Mesendoderm (in vitro differentiated cells): ENCODE measurements at regions not wholly inside any gene's neighbourhood (a gene's known extent, or its start where the extent isn't known, plus 50 kb on each side); places are given as distances from the start of the nearest gene placed in this dataset.

ENCODE experiments used
- DNase-seq: peaks from one replicate; pipeline ENCODE4 v3.0.0; 2013
- H2AK5ac ChIP-seq: 2 replicates; pipeline ENCODE4 v1.6.1; 2013; ENCODE audit warnings: low read length, inconsistent platforms
- H2BK120ac ChIP-seq: 2 replicates; pipeline ENCODE4 v1.6.1; 2013; ENCODE audit warnings: low read depth, mild to moderate bottlenecking, low read length, moderate library complexity, mixed read lengths
- H2BK15ac ChIP-seq: replicated peaks from 2 replicates; pipeline ENCODE4 v1.6.1; 2013; ENCODE audit warnings: low read depth, mild to moderate bottlenecking, moderate library complexity
- H2BK5ac ChIP-seq: 2 replicates; pipeline ENCODE4 v1.6.1; 2013; ENCODE audit warnings: low read length, inconsistent platforms
- H3K18ac ChIP-seq: 2 replicates; pipeline ENCODE4 v1.6.1; 2013; ENCODE audit warnings: mild to moderate bottlenecking, low read length, mixed read lengths
- H3K23ac ChIP-seq: one replicate; pipeline ENCODE4 v1.6.1; 2013; ENCODE audit warnings: low read length
- H3K27ac ChIP-seq: 2 replicates; pipeline ENCODE4 v1.5.1; 2013; ENCODE audit warnings: low read depth, mild to moderate bottlenecking, inconsistent platforms, low read length, moderate library complexity
- H3K27me3 ChIP-seq: 2 replicates; pipeline ENCODE4 v1.6.1; 2013; ENCODE audit warnings: low read length, control low read depth, mild to moderate bottlenecking, inconsistent platforms; ENCODE audit not compliant: insufficient read depth, poor library complexity
- H3K36me3 ChIP-seq: 2 replicates; pipeline ENCODE4 v1.6.1; 2013; ENCODE audit warnings: low read length, inconsistent platforms; ENCODE audit not compliant: control insufficient read depth, insufficient read depth
- H3K4ac ChIP-seq: one replicate; pipeline ENCODE4 v1.6.1; 2013; ENCODE audit warnings: low read depth, mild to moderate bottlenecking, low read length, moderate library complexity
- H3K4me1 ChIP-seq: 2 replicates; pipeline ENCODE4 v1.6.1; 2013; ENCODE audit warnings: low read depth, low read length, inconsistent platforms; ENCODE audit not compliant: control insufficient read depth
- H3K4me2 ChIP-seq: 2 replicates; pipeline ENCODE4 v1.6.1; 2013; ENCODE audit warnings: low read length
- H3K4me3 ChIP-seq: 2 replicates; pipeline ENCODE4 v1.5.1; 2013; ENCODE audit warnings: mild to moderate bottlenecking, low read length
- H3K56ac ChIP-seq: one replicate; pipeline ENCODE4 v1.6.1; 2013; ENCODE audit warnings: low read length
- H3K79me1 ChIP-seq: 2 replicates; pipeline ENCODE4 v1.6.1; 2013; ENCODE audit warnings: low read length, inconsistent platforms
- H3K79me2 ChIP-seq: 2 replicates; pipeline ENCODE4 v1.6.1; 2013; ENCODE audit warnings: mild to moderate bottlenecking, low read length; ENCODE audit not compliant: control insufficient read depth, insufficient read depth
- H3K9ac ChIP-seq: 2 replicates; pipeline ENCODE4 v1.6.1; 2013; ENCODE audit warnings: low read length, inconsistent platforms
- H4K5ac ChIP-seq: one replicate; pipeline ENCODE4 v1.6.1; 2013; ENCODE audit warnings: low read length
- H4K8ac ChIP-seq: one replicate; pipeline ENCODE4 v1.6.1; 2013; ENCODE audit warnings: low read depth, mild to moderate bottlenecking, control low read depth, low read length, moderate library complexity
- WGBS: extraction: QIAGEN DNeasy Blood & Tissue Kit; methylation state at CpG from one replicate; pipeline ENCODE4 v1.1.7; 2013; ENCODE audit warnings: low lambda C conversion rate, missing lambda C conversion rate; ENCODE audit not compliant: insufficient coverage; ENCODE audit errors: extremely low coverage; 5-methylcytosine and 5-hydroxymethylcytosine counted together

GRCh38 chr3:147906285-147906684 lies 497.1 kb downstream of the ZIC1 start:
- no peak overlapping the region for H3K27ac ChIP-seq
- H3K4me3 ChIP-seq = no peak overlapping the region
- H3K18ac ChIP-seq = no peak overlapping the region
- no peak overlapping the region for H3K9ac ChIP-seq
- no peak overlapping the region for H2BK15ac ChIP-seq
- no peak overlapping the region for H2BK120ac ChIP-seq
- no peaks in the 10 kb centered on the region for H3K4me1 ChIP-seq
- H3K4ac ChIP-seq = no peak overlapping the region
- H3K56ac ChIP-seq = no peak overlapping the region
- H3K79me2 ChIP-seq = no peaks in the 10 kb centered on the region
- no CpG with 5 or more reads among the region's 2 CpGs for WGBS
- H2BK5ac ChIP-seq = no peak overlapping the region
- H3K4me2 ChIP-seq = no peak overlapping the region
- H2AK5ac ChIP-seq = no peak overlapping the region
- no peak overlapping the region for H4K5ac ChIP-seq
- H3K27me3 ChIP-seq = no peaks in the 10 kb centered on the region
- no peak overlapping the region for H4K8ac ChIP-seq
- H3K36me3 ChIP-seq = no peaks in the 10 kb centered on the region
- no peak overlapping the region for H3K23ac ChIP-seq
- DNase-seq = no peak
- H3K79me1 ChIP-seq = no peaks in the 10 kb centered on the region

DNA sequence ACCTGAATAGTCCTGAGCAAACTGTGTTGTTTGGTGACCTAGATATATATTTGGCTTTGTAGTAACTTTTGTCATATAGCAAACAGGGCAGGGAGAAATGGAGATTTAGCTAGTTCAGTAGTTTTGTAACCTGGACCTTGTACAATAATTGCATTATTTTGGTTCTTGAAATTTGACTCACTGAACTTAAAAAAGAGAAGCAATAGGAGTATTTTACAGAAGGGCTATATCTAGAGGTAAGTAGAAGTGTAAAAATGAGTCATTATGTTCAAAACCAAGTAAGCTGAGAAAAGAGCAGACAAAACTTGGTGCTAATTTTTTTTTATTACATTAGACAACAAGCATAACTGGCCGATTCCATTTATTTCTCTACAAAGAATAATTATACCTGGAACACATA lies 505.4 kb downstream of the ZIC1 start:
- H3K27me3 ChIP-seq = no peaks in the 10 kb centered on the region
- H2AK5ac ChIP-seq = no peak overlapping the region
- no peak overlapping the region for H2BK5ac ChIP-seq
- DNase-seq = no peak
- H3K36me3 ChIP-seq = no peaks in the 10 kb centered on the region
- H3K4me2 ChIP-seq = no peak overlapping the region
- H3K4ac ChIP-seq = no peak overlapping the region
- no peak overlapping the region for H3K18ac ChIP-seq
- no peaks in the 10 kb centered on the region for H3K4me1 ChIP-seq
- H3K27ac ChIP-seq = no peak overlapping the region
- H3K79me1 ChIP-seq = no peaks in the 10 kb centered on the region
- H3K23ac ChIP-seq = no peak overlapping the region
- no peak overlapping the region for H2BK120ac ChIP-seq
- H3K56ac ChIP-seq = no peak overlapping the region
- H2BK15ac ChIP-seq = no peak overlapping the region
- no peak overlapping the region for H3K9ac ChIP-seq
- no peak overlapping the region for H4K8ac ChIP-seq
- no peaks in the 10 kb centered on the region for H3K79me2 ChIP-seq
- H3K4me3 ChIP-seq = no peak overlapping the region
- H4K5ac ChIP-seq = no peak overlapping the region
- no CpG with 5 or more reads among the region's 1 CpG for WGBS

DNA sequence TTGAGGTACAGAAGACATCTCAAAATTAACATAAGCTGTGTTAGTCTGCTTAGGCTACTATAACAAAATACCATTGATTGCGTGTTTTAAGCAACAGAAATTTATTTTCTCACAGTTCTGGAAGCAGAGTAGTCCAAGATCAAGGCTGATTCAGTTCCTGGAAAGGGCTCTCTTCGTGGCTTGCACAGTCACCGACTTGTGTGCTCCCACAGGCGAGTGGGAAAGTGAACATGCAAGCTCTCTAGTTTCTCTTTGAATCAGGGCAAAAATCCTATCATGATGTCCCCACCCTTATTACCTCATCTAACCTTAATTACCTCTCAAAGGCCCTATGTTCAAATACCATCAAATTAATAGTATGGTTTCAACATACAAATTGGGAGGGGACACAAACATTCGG lies 505.9 kb downstream of the ZIC1 start:
- WGBS = no CpG with 5 or more reads among the region's 5 CpGs
- no peak overlapping the region for H2AK5ac ChIP-seq
- no peak overlapping the region for H3K4me2 ChIP-seq
- no peak overlapping the region for H2BK5ac ChIP-seq
- no peak overlapping the region for H4K8ac ChIP-seq
- H2BK15ac ChIP-seq = no peak overlapping the region
- no peaks in the 10 kb centered on the region for H3K27me3 ChIP-seq
- no peak overlapping the region for H3K9ac ChIP-seq
- H3K18ac ChIP-seq = no peak overlapping the region
- no peaks in the 10 kb centered on the region for H3K4me1 ChIP-seq
- no peak overlapping the region for H4K5ac ChIP-seq
- no peak overlapping the region for H3K27ac ChIP-seq
- H3K79me1 ChIP-seq = no peaks in the 10 kb centered on the region
- no peaks in the 10 kb centered on the region for H3K79me2 ChIP-seq
- H3K36me3 ChIP-seq = no peaks in the 10 kb centered on the region
- H3K23ac ChIP-seq = no peak overlapping the region
- H3K4ac ChIP-seq = no peak overlapping the region
- no peak overlapping the region for H2BK120ac ChIP-seq
- no peak overlapping the region for H3K4me3 ChIP-seq
- no peak for DNase-seq
- no peak overlapping the region for H3K56ac ChIP-seq

DNA sequence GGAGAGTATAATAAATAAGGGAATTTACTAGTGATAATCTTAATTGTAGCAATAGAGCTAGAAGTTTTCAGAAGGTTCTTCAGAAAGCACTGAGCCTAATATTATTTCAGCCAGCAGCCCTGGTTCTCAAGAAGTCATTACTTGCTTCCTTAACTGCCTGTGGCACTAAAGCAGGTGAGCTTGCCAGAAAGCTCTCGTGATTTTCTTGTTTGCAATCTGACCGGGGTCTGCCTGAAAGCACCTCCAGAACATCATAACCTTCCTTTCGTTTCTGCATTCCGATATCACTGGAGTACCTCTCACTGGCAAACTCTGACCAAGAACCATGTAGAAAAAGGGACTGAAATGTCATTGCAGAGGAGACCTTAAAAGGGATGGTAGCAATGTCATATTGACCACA lies 510.3 kb downstream of the ZIC1 start:
- H4K5ac ChIP-seq = no peak overlapping the region
- no peak overlapping the region for H2BK120ac ChIP-seq
- no peak overlapping the region for H3K4me3 ChIP-seq
- H2BK5ac ChIP-seq = no peak overlapping the region
- no peak for DNase-seq
- H3K4me2 ChIP-seq = no peak overlapping the region
- H3K23ac ChIP-seq = no peak overlapping the region
- H3K36me3 ChIP-seq = no peaks in the 10 kb centered on the region
- H4K8ac ChIP-seq = no peak overlapping the region
- H3K4me1 ChIP-seq = no peaks in the 10 kb centered on the region
- no peak overlapping the region for H3K4ac ChIP-seq
- H3K56ac ChIP-seq = no peak overlapping the region
- H2BK15ac ChIP-seq = no peak overlapping the region
- H3K18ac ChIP-seq = no peak overlapping the region
- no peaks in the 10 kb centered on the region for H3K27me3 ChIP-seq
- WGBS = no CpG with 5 or more reads among the region's 4 CpGs
- H3K79me1 ChIP-seq = no peaks in the 10 kb centered on the region
- H3K79me2 ChIP-seq = no peaks in the 10 kb centered on the region
- H2AK5ac ChIP-seq = no peak overlapping the region
- H3K9ac ChIP-seq = no peak overlapping the region
- no peak overlapping the region for H3K27ac ChIP-seq

GRCh38 chr3:147921051-147921450 lies 511.9 kb downstream of the ZIC1 start:
- Histone ChIP-seq H3K18ac (no peak overlapping the region), H3K27ac (no peak overlapping the region)
- no CpG with 5 or more reads among the region's 2 CpGs for WGBS

GRCh38 chr3:147924755-147925154 lies 515.6 kb downstream of the ZIC1 start:
- Histone ChIP-seq H2BK5ac (no peak overlapping the region), H4K8ac (no peak overlapping the region), H3K79me2 (no peaks in the 10 kb centered on the region), H3K79me1 (no peaks in the 10 kb centered on the region), H3K4me2 (no peak overlapping the region), H3K4me3 (no peak overlapping the region), H2BK120ac (no peak overlapping the region), H3K56ac (no peak overlapping the region), H3K27me3 (no peaks in the 10 kb centered on the region), H3K27ac (no peak overlapping the region), H3K9ac (no peak overlapping the region), H2AK5ac (no peak overlapping the region), H3K4ac (no peak overlapping the region), H3K18ac (no peak overlapping the region), H3K4me1 (no peaks in the 10 kb centered on the region), H4K5ac (no peak overlapping the region), H3K36me3 (no peaks in the 10 kb centered on the region), H2BK15ac (no peak overlapping the region), H3K23ac (no peak overlapping the region)
- no CpG with 5 or more reads among the region's 1 CpG for WGBS
- no peak for DNase-seq

More at GRCh38 chr3:147921051-147921450, 511.9 kb downstream of the ZIC1 start:
- no peak overlapping the region for H3K4ac ChIP-seq
- H3K79me2 ChIP-seq = no peaks in the 10 kb centered on the region
- H4K5ac ChIP-seq = no peak overlapping the region
- H3K9ac ChIP-seq = no peak overlapping the region
- no peaks in the 10 kb centered on the region for H3K27me3 ChIP-seq
- H2BK5ac ChIP-seq = no peak overlapping the region
- H2AK5ac ChIP-seq = no peak overlapping the region
- H3K23ac ChIP-seq = no peak overlapping the region
- H3K4me3 ChIP-seq = no peak overlapping the region
- H3K56ac ChIP-seq = no peak overlapping the region
- no peak overlapping the region for H3K4me2 ChIP-seq
- no peak overlapping the region for H2BK120ac ChIP-seq
- no peaks in the 10 kb centered on the region for H3K4me1 ChIP-seq
- no peaks in the 10 kb centered on the region for H3K36me3 ChIP-seq
- DNase-seq = no peak
- no peak overlapping the region for H2BK15ac ChIP-seq
- H3K79me1 ChIP-seq = no peaks in the 10 kb centered on the region
- H4K8ac ChIP-seq = no peak overlapping the region
